GM18873 (cell line): ENCODE measurements at regions not wholly inside any gene's neighbourhood (a gene's known extent, or its start where the extent isn't known, plus 50 kb on each side); places are given as distances from the start of the nearest gene placed in this dataset.

Source experiments
- ATAC-seq: cut with Tn5 transposase; IDR thresholded peaks from one replicate; pipeline ENCODE4 v1.9.1; 2021; ENCODE audit warnings: mild to moderate bottlenecking, moderate library complexity, moderate number of reproducible peaks; ENCODE audit not compliant: unreplicated experiment, low FRiP score

- ATAC-seq: no peak
These were observed 206.3 kb upstream of the TCERG1L start for GRCh38 chr10:131517781-131518180.

GRCh38 chr10:131519723-131520605, 208.4 kb upstream of the TCERG1L start:
- ATAC-seq: no peak

GRCh38 chr10:131531265-131532190, 220.0 kb upstream of the TCERG1L start:
- no peak for ATAC-seq

- no peak for ATAC-seq
These were observed 220.8 kb upstream of the TCERG1L start for GRCh38 chr10:131532291-131532690.

GRCh38 chr10:131532745-131533341, 221.3 kb upstream of the TCERG1L start:
- no peak for ATAC-seq

GRCh38 chr10:131533846-131534526, 222.5 kb upstream of the TCERG1L start:
- ATAC-seq: no peak

- no peak for ATAC-seq
These were observed 223.3 kb upstream of the TCERG1L start for GRCh38 chr10:131534836-131535235.

GRCh38 chr10:131536676-131537075, 225.2 kb upstream of the TCERG1L start:
- no peak for ATAC-seq

- ATAC-seq: no peak
These were observed 225.8 kb upstream of the TCERG1L start for GRCh38 chr10:131537281-131537680.

GRCh38 chr10:131544495-131544894, 233.0 kb upstream of the TCERG1L start:
- ATAC-seq: no peak

GRCh38 chr10:131546086-131546810, 234.7 kb upstream of the TCERG1L start:
- ATAC-seq: no peak

GRCh38 chr10:131547129-131547799, 235.7 kb upstream of the TCERG1L start:
- no peak for ATAC-seq

GRCh38 chr10:131548176-131548575, 236.7 kb upstream of the TCERG1L start:
- no peak for ATAC-seq

- no peak for ATAC-seq
These were observed 237.6 kb upstream of the TCERG1L start for GRCh38 chr10:131549116-131549515.

GRCh38 chr10:131553121-131553520, 241.6 kb upstream of the TCERG1L start:
- no peak for ATAC-seq

- ATAC-seq: no peak
These were observed 242.1 kb upstream of the TCERG1L start for GRCh38 chr10:131553581-131553980.

- ATAC-seq: no peak
These were observed 243.3 kb upstream of the TCERG1L start for GRCh38 chr10:131554821-131555220.

GRCh38 chr10:131555406-131555805, 243.9 kb upstream of the TCERG1L start:
- ATAC-seq: no peak
